ENCODE measurements at regions not wholly inside any gene's neighbourhood (a gene's known extent, or its start where the extent isn't known, plus 50 kb on each side); places are given as distances from the start of the nearest gene placed in this dataset.

- TF ChIP-seq CHD2 (IDR thresholded peaks at IDR 0.05; ENCODE audit: low read length) (no peak), ATF2 (IDR thresholded peaks at IDR 0.05; ENCODE audit: low read length) (no peak), MAFK (IDR thresholded peaks at IDR 0.05; ENCODE audit: low read depth, low read length) (no peak)
These were observed 206.0 kb upstream of the JUN start for GRCh38 chr1:58989845-58990244.

Data from H1 (cell line).